Activated CD4-positive, alpha-beta T cell treated with anti-CD3 and anti-CD28 coated beads, Interleukin-2, amount 10 ng/mL, durations not matched to agents 24 days and 14 days (primary cell): ENCODE measurements at regions not wholly inside any gene's neighbourhood (a gene's known extent, or its start where the extent isn't known, plus 50 kb on each side); places are given as distances from the start of the nearest gene placed in this dataset.
A peak's percentile ranks its signal among the peaks of the same experiment; 100 is the strongest.
"Not testable (repeated sequence)": the region's sequence is repeated elsewhere in the genome, so short reads cannot be mapped to it uniquely, and the experiment has no call there.

Source experiments
- DNase-seq: peaks from one replicate; pipeline ENCODE4 v3.0.0; 2022
- H3K27ac Mint-ChIP-seq: one replicate; pipeline ENCODE4 v1.8.0; 2022; ENCODE audit warnings: mild to moderate bottlenecking, mixed read lengths
- H3K27me3 Mint-ChIP-seq: one replicate; pipeline ENCODE4 v1.8.0; 2022; ENCODE audit warnings: mixed read lengths
- H3K36me3 Mint-ChIP-seq: one replicate; pipeline ENCODE4 v1.8.0; 2022; ENCODE audit warnings: low read depth, mild to moderate bottlenecking, mixed read lengths
- H3K4me1 Mint-ChIP-seq: one replicate; pipeline ENCODE4 v1.8.0; 2021; ENCODE audit warnings: mixed read lengths
- H3K4me3 Mint-ChIP-seq: one replicate; pipeline ENCODE4 v1.8.0; 2022; ENCODE audit warnings: mild to moderate bottlenecking, moderate library complexity, mixed read lengths
- H3K9me3 Mint-ChIP-seq: one replicate; pipeline ENCODE4 v1.8.0; 2021; ENCODE audit warnings: mixed read lengths
- intact Hi-C: fragments of 100-400 bp; cut with micrococcal nuclease; formaldehyde crosslinking; loops from one replicate; pipeline ENCODE4 v1.15.1; 2023

- intact Hi-C loops = no loop called here
- no peak overlapping the region for H3K27ac Mint-ChIP-seq
- H3K27me3 Mint-ChIP-seq = peaks cover 22% of the 10 kb centered on the region
- DNase-seq = no peak
- H3K4me3 Mint-ChIP-seq = no peak overlapping the region
- no peaks in the 10 kb centered on the region for H3K4me1 Mint-ChIP-seq
- no peaks in the 10 kb centered on the region for H3K36me3 Mint-ChIP-seq
- H3K9me3 Mint-ChIP-seq = peaks cover 3% of the 10 kb centered on the region
Measured at GRCh38 chr5:96547486-96547885, 114.4 kb upstream of the PCSK1 start.

- DNase-seq = no peak
- Mint-ChIP-seq H3K9me3 (peaks cover 5% of the 10 kb centered on the region), H3K27ac (no peak overlapping the region), H3K36me3 (no peaks in the 10 kb centered on the region), H3K27me3 (peaks cover 31% of the 10 kb centered on the region), H3K4me3 (no peak overlapping the region), H3K4me1 (no peaks in the 10 kb centered on the region)
- intact Hi-C loops = no loop called here
Measured at GRCh38 chr5:96548905-96549304, 113.3 kb upstream of the CAST start.

DNA sequence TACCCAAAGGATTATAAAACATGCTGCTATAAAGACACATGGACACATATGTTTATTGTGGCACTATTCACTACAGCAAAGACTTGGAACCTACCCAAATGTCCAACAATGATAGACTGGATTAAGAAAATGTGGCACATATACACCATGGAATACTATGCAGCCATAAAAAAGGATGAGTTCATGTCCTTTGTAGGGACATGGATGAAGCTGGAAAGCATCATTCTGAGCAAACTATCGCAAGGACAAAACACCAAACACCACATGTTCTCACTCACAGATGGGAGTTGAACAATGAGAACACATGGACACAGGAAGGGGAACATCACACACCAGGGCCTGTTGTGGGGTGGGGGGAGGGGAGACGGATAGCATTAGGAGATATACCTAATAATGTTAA, 101.3 kb upstream of the CAST start:
- intact Hi-C loops, H3K36me3 Mint-ChIP-seq, DNase-seq, H3K9me3 Mint-ChIP-seq, H3K27me3 Mint-ChIP-seq, H3K4me3 Mint-ChIP-seq, H3K27ac Mint-ChIP-seq, H3K4me1 Mint-ChIP-seq: not testable (repeated sequence)

- H3K4me3 Mint-ChIP-seq = no peak overlapping the region
- no peak overlapping the region for H3K27ac Mint-ChIP-seq
- no peaks in the 10 kb centered on the region for H3K36me3 Mint-ChIP-seq
- no peak for DNase-seq
- peaks cover 14% of the 10 kb centered on the region for H3K4me1 Mint-ChIP-seq
- intact Hi-C loops = no loop called here
- H3K9me3 Mint-ChIP-seq = no peaks in the 10 kb centered on the region
- H3K27me3 Mint-ChIP-seq = peaks cover 6% of the 10 kb centered on the region
Measured at GRCh38 chr5:96562614-96563013, 99.6 kb upstream of the CAST start.

DNA sequence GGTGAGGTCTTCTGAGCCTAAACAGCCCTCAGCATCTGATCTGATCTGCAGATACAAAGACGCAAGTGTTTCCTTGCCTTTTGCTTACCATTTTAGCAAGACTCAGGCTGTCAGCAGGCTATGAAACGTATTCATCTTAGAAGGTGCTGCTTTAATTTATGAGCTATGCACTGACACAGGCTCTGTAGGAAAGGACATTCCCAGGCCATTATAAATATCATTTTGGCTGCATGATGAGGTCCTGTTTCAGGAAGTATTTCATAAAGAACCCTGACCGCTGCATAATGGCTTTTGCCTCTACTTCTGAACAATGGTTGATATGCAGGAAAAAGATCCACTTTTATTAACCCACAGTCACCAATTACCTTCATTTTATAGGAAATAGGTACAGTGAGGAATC, 98.4 kb upstream of the CAST start:
- intact Hi-C loops = no loop called here
- Mint-ChIP-seq H3K27ac (no peak overlapping the region), H3K36me3 (no peaks in the 10 kb centered on the region), H3K4me1 (peaks cover 14% of the 10 kb centered on the region), H3K27me3 (peaks cover 4% of the 10 kb centered on the region), H3K9me3 (no peaks in the 10 kb centered on the region), H3K4me3 (no peak overlapping the region)
- DNase-seq = no peak

GRCh38 chr5:96565582-96566265, 96.5 kb upstream of the CAST start:
- H3K4me1 Mint-ChIP-seq = peaks cover 14% of the 10 kb centered on the region
- no peak overlapping the region for H3K27ac Mint-ChIP-seq
- intact Hi-C loops = loop anchor here (1.0 kb wide), 1 partner anchor 28 kb away; no protein-coding TSS in a partner anchor

GRCh38 chr5:96566833-96567587, 95.2 kb upstream of the CAST start:
- Mint-ChIP-seq H3K4me3 (peak overlapping the region; percentile 3), H3K36me3 (no peaks in the 10 kb centered on the region), H3K27ac (no peak overlapping the region), H3K4me1 (peaks cover 14% of the 10 kb centered on the region), H3K27me3 (peaks cover 17% of the 10 kb centered on the region), H3K9me3 (no peaks in the 10 kb centered on the region)
- no peak for DNase-seq
- intact Hi-C loops = loop anchor here (1.0 kb wide), 1 partner anchor 30 kb away; no protein-coding TSS in a partner anchor

More at GRCh38 chr5:96565582-96566265, 96.5 kb upstream of the CAST start:
- Mint-ChIP-seq H3K9me3 (no peaks in the 10 kb centered on the region), H3K36me3 (no peaks in the 10 kb centered on the region), H3K4me3 (peak overlapping the region; percentile 11), H3K27me3 (peaks cover 13% of the 10 kb centered on the region)
- DNase-seq = no peak

- H3K9me3 Mint-ChIP-seq = no peaks in the 10 kb centered on the region
- intact Hi-C loops = no loop called here
- no peak overlapping the region for H3K4me3 Mint-ChIP-seq
- no peak for DNase-seq
- peaks cover 18% of the 10 kb centered on the region for H3K4me1 Mint-ChIP-seq
- H3K27ac Mint-ChIP-seq = no peak overlapping the region
- H3K27me3 Mint-ChIP-seq = peaks cover 22% of the 10 kb centered on the region
- H3K36me3 Mint-ChIP-seq = no peaks in the 10 kb centered on the region
Measured at GRCh38 chr5:96569332-96569731, 92.8 kb upstream of the CAST start.

DNA sequence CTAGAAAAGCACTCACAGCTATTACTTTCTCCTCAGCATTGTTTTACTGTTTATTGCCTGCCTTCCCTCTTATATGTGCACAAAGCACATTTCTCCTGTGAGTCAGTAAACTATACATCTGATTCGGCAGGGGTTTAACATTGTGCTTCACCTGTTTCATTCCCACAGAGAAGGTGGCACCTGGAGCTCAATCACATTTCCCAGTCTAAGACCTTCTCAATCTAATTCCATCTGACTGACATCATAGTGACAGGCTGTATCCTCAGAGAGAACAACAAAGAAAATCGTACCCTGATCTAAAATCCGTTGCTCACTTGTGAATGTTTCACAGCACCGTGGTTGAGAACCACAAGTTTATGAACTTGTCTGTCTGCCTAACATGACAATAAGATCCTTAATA, 92.4 kb upstream of the CAST start:
- no peak overlapping the region for H3K27ac Mint-ChIP-seq

GRCh38 chr5:96572864-96573512, 89.2 kb upstream of the CAST start:
- intact Hi-C loops = no loop called here
- Mint-ChIP-seq H3K4me3 (no peak overlapping the region), H3K27me3 (peaks cover 33% of the 10 kb centered on the region), H3K36me3 (no peaks in the 10 kb centered on the region), H3K4me1 (peaks cover 4% of the 10 kb centered on the region), H3K27ac (no peak overlapping the region), H3K9me3 (no peaks in the 10 kb centered on the region)
- DNase-seq = no peak

More for the DNA sequence above, 92.4 kb upstream of the CAST start:
- Mint-ChIP-seq H3K9me3 (no peaks in the 10 kb centered on the region), H3K4me1 (peaks cover 18% of the 10 kb centered on the region), H3K36me3 (no peaks in the 10 kb centered on the region), H3K27me3 (peaks cover 22% of the 10 kb centered on the region), H3K4me3 (no peak overlapping the region)
- no peak for DNase-seq
- intact Hi-C loops = no loop called here

DNA sequence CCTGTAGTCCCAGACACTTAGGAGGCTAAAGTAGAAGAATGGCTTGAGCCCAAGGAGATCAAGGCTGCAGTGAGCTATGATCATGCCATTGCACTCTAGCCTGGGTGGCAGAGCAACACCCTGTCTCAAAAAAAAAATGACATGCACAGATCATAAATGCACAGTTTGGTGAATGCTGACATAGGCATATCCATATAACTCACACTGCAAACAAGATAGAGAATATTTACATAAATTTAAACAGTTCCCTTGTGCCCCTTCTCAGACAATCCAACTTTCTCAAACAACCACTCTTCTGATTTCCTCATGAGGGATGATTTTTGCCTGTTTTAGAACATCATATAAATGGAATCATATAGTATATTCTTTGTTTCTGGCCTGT, 88.7 kb upstream of the CAST start:
- H3K36me3 Mint-ChIP-seq = no peaks in the 10 kb centered on the region
- peaks cover 33% of the 10 kb centered on the region for H3K27me3 Mint-ChIP-seq
- intact Hi-C loops = no loop called here
- DNase-seq = no peak
- H3K4me3 Mint-ChIP-seq = no peak overlapping the region
- H3K27ac Mint-ChIP-seq = no peak overlapping the region
- H3K4me1 Mint-ChIP-seq = peaks cover 4% of the 10 kb centered on the region
- H3K9me3 Mint-ChIP-seq = no peaks in the 10 kb centered on the region

- H3K4me3 Mint-ChIP-seq = no peak overlapping the region
- intact Hi-C loops = no loop called here
- H3K27me3 Mint-ChIP-seq = peaks cover 18% of the 10 kb centered on the region
- DNase-seq = no peak
- H3K27ac Mint-ChIP-seq = no peak overlapping the region
- no peaks in the 10 kb centered on the region for H3K36me3 Mint-ChIP-seq
- H3K4me1 Mint-ChIP-seq = peaks cover 4% of the 10 kb centered on the region
- H3K9me3 Mint-ChIP-seq = no peaks in the 10 kb centered on the region
Measured at GRCh38 chr5:96576876-96577275, 85.3 kb upstream of the CAST start.

- no peaks in the 10 kb centered on the region for H3K9me3 Mint-ChIP-seq
- peaks cover 16% of the 10 kb centered on the region for H3K27me3 Mint-ChIP-seq
- H3K36me3 Mint-ChIP-seq = no peaks in the 10 kb centered on the region
- H3K4me3 Mint-ChIP-seq = no peak overlapping the region
- intact Hi-C loops = no loop called here
- no peak overlapping the region for H3K27ac Mint-ChIP-seq
- no peak for DNase-seq
- H3K4me1 Mint-ChIP-seq = peaks cover under 1% of the 10 kb centered on the region
Measured at GRCh38 chr5:96577909-96578308, 84.3 kb upstream of the CAST start.

DNA sequence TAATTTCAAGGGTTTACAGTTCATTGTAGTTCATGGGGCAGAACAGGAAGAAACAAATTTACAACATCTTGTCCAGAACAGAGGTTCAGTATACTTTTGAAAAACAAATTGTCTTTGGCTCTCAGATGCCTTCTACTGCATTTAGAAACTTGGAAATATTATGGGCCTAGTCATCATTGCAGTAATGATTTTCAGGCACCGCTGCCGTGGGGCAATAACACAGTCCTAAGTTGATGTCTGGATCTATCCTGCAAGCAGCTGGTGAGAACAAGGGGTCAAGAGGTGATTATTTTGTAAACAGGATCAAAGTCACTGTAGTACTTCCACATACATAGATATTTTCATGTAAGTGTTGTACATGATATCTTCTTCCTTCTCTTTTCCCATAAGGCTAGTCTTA, 82.5 kb upstream of the CAST start:
- H3K36me3 Mint-ChIP-seq = no peaks in the 10 kb centered on the region
- H3K27me3 Mint-ChIP-seq = peaks cover 22% of the 10 kb centered on the region
- H3K27ac Mint-ChIP-seq = no peak overlapping the region
- H3K9me3 Mint-ChIP-seq = no peaks in the 10 kb centered on the region
- H3K4me3 Mint-ChIP-seq = no peak overlapping the region
- H3K4me1 Mint-ChIP-seq = peaks cover 2% of the 10 kb centered on the region
- intact Hi-C loops = no loop called here
- DNase-seq = no peak
